Gastrocnemius medialis (tissue), 4 donors: ENCODE measurements at regions not wholly inside any gene's neighbourhood (a gene's known extent, or its start where the extent isn't known, plus 50 kb on each side); places are given as distances from the start of the nearest gene placed in this dataset.

Experiments
- POLR2A ChIP-seq, 2 donors: fragments of 450-650 bp; IDR thresholded peaks; one replicate each; pipeline ENCODE4 v1.6.1; 2017; ENCODE audit warnings: antibody characterized with exemption in 2 of 2, mild to moderate bottlenecking in 2 of 2, moderate library complexity in 2 of 2
- TF ChIP-seq, protein P1 (sequence below), 5 experiments: fragments of 450-650 bp in 3 of 5; fragments of 200-600 bp in 2 of 5; sonication (generic) in 2 of 5; IDR thresholded peaks in 4 of 5; conservative IDR thresholded peaks in 1 of 5; 1 replicate in 4 of 5; 2 replicates in 1 of 5; pipeline ENCODE4 v1.5.1; 2016 to 2019; ENCODE audit warnings: antibody characterized with exemption in 5 of 5, mild to moderate bottlenecking in 3 of 5, moderate library complexity in 3 of 5

DNA sequence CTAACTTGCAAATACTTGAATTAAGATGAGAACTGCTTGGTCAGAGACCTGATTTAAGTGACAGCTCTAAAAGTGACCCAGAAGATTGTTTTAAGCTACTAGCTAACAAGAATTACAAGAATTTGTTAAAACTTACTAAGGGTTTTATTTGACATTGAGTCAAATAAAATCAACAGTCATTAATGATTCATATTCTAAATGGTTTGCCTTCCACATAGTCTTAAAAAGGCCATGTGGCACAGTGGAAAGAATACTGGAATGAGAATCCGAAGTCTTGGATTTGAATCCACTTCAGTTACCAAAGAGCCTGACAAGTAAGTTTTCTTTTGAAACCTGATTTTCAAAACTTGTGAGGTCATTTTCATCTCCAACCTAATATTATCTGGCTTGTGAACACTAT lies 489.3 kb downstream of the ADCYAP1 start:
- TF ChIP-seq POLR2A (IDR thresholded peaks at IDR 0.05): no peak
- TF ChIP-seq, protein P1, sequence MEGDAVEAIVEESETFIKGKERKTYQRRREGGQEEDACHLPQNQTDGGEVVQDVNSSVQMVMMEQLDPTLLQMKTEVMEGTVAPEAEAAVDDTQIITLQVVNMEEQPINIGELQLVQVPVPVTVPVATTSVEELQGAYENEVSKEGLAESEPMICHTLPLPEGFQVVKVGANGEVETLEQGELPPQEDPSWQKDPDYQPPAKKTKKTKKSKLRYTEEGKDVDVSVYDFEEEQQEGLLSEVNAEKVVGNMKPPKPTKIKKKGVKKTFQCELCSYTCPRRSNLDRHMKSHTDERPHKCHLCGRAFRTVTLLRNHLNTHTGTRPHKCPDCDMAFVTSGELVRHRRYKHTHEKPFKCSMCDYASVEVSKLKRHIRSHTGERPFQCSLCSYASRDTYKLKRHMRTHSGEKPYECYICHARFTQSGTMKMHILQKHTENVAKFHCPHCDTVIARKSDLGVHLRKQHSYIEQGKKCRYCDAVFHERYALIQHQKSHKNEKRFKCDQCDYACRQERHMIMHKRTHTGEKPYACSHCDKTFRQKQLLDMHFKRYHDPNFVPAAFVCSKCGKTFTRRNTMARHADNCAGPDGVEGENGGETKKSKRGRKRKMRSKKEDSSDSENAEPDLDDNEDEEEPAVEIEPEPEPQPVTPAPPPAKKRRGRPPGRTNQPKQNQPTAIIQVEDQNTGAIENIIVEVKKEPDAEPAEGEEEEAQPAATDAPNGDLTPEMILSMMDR (IDR thresholded peaks at IDR 0.05 in 4 of 5, conservative IDR thresholded peaks at IDR 0.05 in 1 of 5): no peak
